ENCODE measurements at regions not wholly inside any gene's neighbourhood (a gene's known extent, or its start where the extent isn't known, plus 50 kb on each side); places are given as distances from the start of the nearest gene placed in this dataset.

DNA sequence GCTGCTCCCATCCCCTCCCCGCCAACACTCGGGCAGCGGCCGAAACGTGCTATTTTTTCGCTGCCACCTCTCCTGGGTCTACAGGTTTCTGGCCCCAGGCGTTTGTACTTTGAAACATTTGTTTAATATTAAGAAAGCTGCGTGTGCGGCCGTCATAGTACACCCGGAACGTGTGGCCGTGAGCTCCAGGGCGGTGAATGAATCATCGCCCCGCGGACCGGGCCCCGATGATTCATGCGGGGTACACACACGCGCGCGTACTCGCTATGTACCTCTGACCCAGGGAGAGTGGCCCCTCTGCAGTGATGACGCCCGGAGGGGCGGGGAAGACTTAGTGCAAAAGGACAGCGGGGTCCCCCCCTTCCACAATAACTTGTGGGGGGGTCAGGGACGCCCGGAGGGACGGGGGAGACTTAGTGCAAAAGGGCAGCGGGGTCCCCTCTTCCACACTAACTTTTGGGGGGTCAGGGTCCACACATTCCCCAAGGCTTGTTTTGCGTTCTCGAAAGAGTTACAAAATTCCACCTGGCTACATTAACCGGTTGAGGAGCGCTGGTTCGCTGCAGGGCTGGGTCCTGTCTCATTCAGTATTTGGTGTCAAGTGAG, 56.5 kb upstream of the PCGF5 start:
- H3K36me3 ChIP-seq (ENCODE audit: control insufficient read depth in 1 of 2, insufficient read depth in 2 of 2, low read depth in 1 of 2, low read length in 2 of 2) = no peaks in the 10 kb centered on the region
- peak overlapping the region; percentile 31 for H4K8ac ChIP-seq (ENCODE audit: low read length)
- H3K14ac ChIP-seq (ENCODE audit: low read length in 2 of 2) = no peak overlapping the region
- no peak overlapping the region for H2AK5ac ChIP-seq (ENCODE audit: low read length, severe bottlenecking)
- H4K91ac ChIP-seq (ENCODE audit: low read length) = peak overlapping the region; percentile 74
- H3K9ac ChIP-seq (ENCODE audit: low read length) = peak overlapping the region; percentile 95
- H3K4me1 ChIP-seq (ENCODE audit: control insufficient read depth, insufficient read depth, low read depth, low read length) = peaks cover 7% of the 10 kb centered on the region
- peak overlapping the region in 1 of 2 experiments; percentile 72 for H3K23ac ChIP-seq (ENCODE audit: low read length in 2 of 2)
- H2BK15ac ChIP-seq (ENCODE audit: low read depth, poor library complexity, severe bottlenecking) = peak overlapping the region; percentile 44
- H3K27me3 ChIP-seq (ENCODE audit: control insufficient read depth in 1 of 2, insufficient read depth in 1 of 2, low read length in 2 of 2) = no peaks in the 10 kb centered on the region
- H3K27ac ChIP-seq (ENCODE audit: low read length, poor library complexity, severe bottlenecking) = no peak overlapping the region
- peak overlapping the region; percentile 82 to 83 for H3K4me3 ChIP-seq (ENCODE audit: insufficient read depth in 1 of 2, low read depth in 1 of 2, low read length in 2 of 2)
- peak; percentile 92 for DNase-seq
- no peak overlapping the region for H2BK5ac ChIP-seq (ENCODE audit: low read depth, low read length, poor library complexity, severe bottlenecking)
- peak overlapping the region; percentile 98 for H3K4me2 ChIP-seq (ENCODE audit: low read length, poor library complexity, severe bottlenecking)
- peak overlapping the region in 1 of 2 experiments; percentile 84 for H3K4ac ChIP-seq (ENCODE audit: low read depth in 1 of 2, low read length in 2 of 2)
- H2BK120ac ChIP-seq (ENCODE audit: low read depth, low read length) = no peak overlapping the region
- 6% methylated on average over 32 of the region's 38 CpGs for WGBS
- no peaks in the 10 kb centered on the region for H3K9me3 ChIP-seq (ENCODE audit: control insufficient read depth, low read length)
- H2AFZ ChIP-seq (ENCODE audit: low read depth, low read length) = peak overlapping the region; percentile 87
- H3K79me1 ChIP-seq (replicated peaks; ENCODE audit: low read length, poor library complexity, severe bottlenecking) = peaks cover 9% of the 10 kb centered on the region
- peak overlapping the region in 1 of 2 experiments; percentile 56 for H2BK12ac ChIP-seq (ENCODE audit: low read length in 2 of 2)
- H3K18ac ChIP-seq (ENCODE audit: low read depth in 1 of 2, low read length in 2 of 2) = peak overlapping the region; percentile 71 to 84

- Histone ChIP-seq H3K36me3 (ENCODE audit: control insufficient read depth in 1 of 2, insufficient read depth in 2 of 2, low read depth in 1 of 2, low read length in 2 of 2) (no peaks in the 10 kb centered on the region), H3K18ac (ENCODE audit: low read depth in 1 of 2, low read length in 2 of 2) (no peak overlapping the region), H2BK5ac (ENCODE audit: low read depth, low read length, poor library complexity, severe bottlenecking) (no peak overlapping the region)
Observed at GRCh38 chr10:91164520-91165065, 55.9 kb upstream of the PCGF5 start.

DNA sequence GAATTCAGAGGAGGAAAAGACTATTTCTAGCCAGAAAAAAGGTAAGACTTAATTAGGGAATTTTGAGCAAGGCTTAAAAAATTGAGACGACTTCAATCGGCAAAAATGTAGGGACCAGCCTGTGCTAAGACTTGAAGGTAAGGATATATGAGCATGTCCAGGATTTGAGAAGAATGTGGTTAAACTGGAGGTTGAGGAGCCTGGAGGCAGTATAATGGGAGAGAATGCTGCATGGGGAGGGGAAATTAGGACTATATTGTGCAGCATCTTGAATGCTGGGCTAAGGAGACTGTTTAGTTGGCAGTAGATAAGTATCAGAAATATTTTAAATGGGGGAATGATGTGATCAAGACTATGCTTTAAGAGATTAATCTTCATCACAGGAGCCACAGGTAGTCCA, 53.1 kb upstream of the PCGF5 start:
- peaks cover 4% of the 10 kb centered on the region for H3K4me1 ChIP-seq (ENCODE audit: control insufficient read depth, insufficient read depth, low read depth, low read length)
- no peak overlapping the region for H3K4me3 ChIP-seq (ENCODE audit: insufficient read depth in 1 of 2, low read depth in 1 of 2, low read length in 2 of 2)
- H2BK12ac ChIP-seq (ENCODE audit: low read length in 2 of 2) = no peak overlapping the region
- H3K27ac ChIP-seq (ENCODE audit: low read length, poor library complexity, severe bottlenecking) = no peak overlapping the region
- WGBS = 82% methylated on average over 2 of the region's 2 CpGs
- H3K4ac ChIP-seq (ENCODE audit: low read depth in 1 of 2, low read length in 2 of 2) = no peak overlapping the region
- H3K27me3 ChIP-seq (ENCODE audit: control insufficient read depth in 1 of 2, insufficient read depth in 1 of 2, low read length in 2 of 2) = no peaks in the 10 kb centered on the region
- DNase-seq = no peak
- H3K18ac ChIP-seq (ENCODE audit: low read depth in 1 of 2, low read length in 2 of 2) = no peak overlapping the region
- H3K79me1 ChIP-seq (replicated peaks; ENCODE audit: low read length, poor library complexity, severe bottlenecking) = peaks cover 8% of the 10 kb centered on the region
- H2AK5ac ChIP-seq (ENCODE audit: low read length, severe bottlenecking) = no peak overlapping the region
- no peak overlapping the region for H3K14ac ChIP-seq (ENCODE audit: low read length in 2 of 2)
- peaks cover 4% of the 10 kb centered on the region for H3K9me3 ChIP-seq (ENCODE audit: control insufficient read depth, low read length)
- H3K23ac ChIP-seq (ENCODE audit: low read length in 2 of 2) = no peak overlapping the region
- H4K8ac ChIP-seq (ENCODE audit: low read length) = no peak overlapping the region
- no peak overlapping the region for H2AFZ ChIP-seq (ENCODE audit: low read depth, low read length)
- H3K36me3 ChIP-seq (ENCODE audit: control insufficient read depth in 1 of 2, insufficient read depth in 2 of 2, low read depth in 1 of 2, low read length in 2 of 2) = no peaks in the 10 kb centered on the region
- no peak overlapping the region for H3K4me2 ChIP-seq (ENCODE audit: low read length, poor library complexity, severe bottlenecking)
- no peak overlapping the region for H4K91ac ChIP-seq (ENCODE audit: low read length)
- H2BK120ac ChIP-seq (ENCODE audit: low read depth, low read length) = no peak overlapping the region
- H2BK15ac ChIP-seq (ENCODE audit: low read depth, poor library complexity, severe bottlenecking) = no peak overlapping the region
- no peak overlapping the region for H2BK5ac ChIP-seq (ENCODE audit: low read depth, low read length, poor library complexity, severe bottlenecking)
- no peak overlapping the region for H3K9ac ChIP-seq (ENCODE audit: low read length)

More at GRCh38 chr10:91164520-91165065, 55.9 kb upstream of the PCGF5 start:
- no peak overlapping the region for H3K23ac ChIP-seq (ENCODE audit: low read length in 2 of 2)
- H2BK120ac ChIP-seq (ENCODE audit: low read depth, low read length) = no peak overlapping the region
- H2AK5ac ChIP-seq (ENCODE audit: low read length, severe bottlenecking) = no peak overlapping the region
- no peak overlapping the region for H3K4ac ChIP-seq (ENCODE audit: low read depth in 1 of 2, low read length in 2 of 2)
- no peak overlapping the region for H3K27ac ChIP-seq (ENCODE audit: low read length, poor library complexity, severe bottlenecking)
- peak; percentile 22 for DNase-seq
- no peak overlapping the region for H3K14ac ChIP-seq (ENCODE audit: low read length in 2 of 2)
- H3K27me3 ChIP-seq (ENCODE audit: control insufficient read depth in 1 of 2, insufficient read depth in 1 of 2, low read length in 2 of 2) = no peaks in the 10 kb centered on the region
- no peak overlapping the region for H2BK12ac ChIP-seq (ENCODE audit: low read length in 2 of 2)
- no peak overlapping the region for H2BK15ac ChIP-seq (ENCODE audit: low read depth, poor library complexity, severe bottlenecking)
- peak overlapping the region; percentile 95 for H3K9ac ChIP-seq (ENCODE audit: low read length)
- H3K4me3 ChIP-seq (ENCODE audit: insufficient read depth in 1 of 2, low read depth in 1 of 2, low read length in 2 of 2) = peak overlapping the region in 1 of 2 experiments; percentile 83
- H3K9me3 ChIP-seq (ENCODE audit: control insufficient read depth, low read length) = no peaks in the 10 kb centered on the region
- H3K79me1 ChIP-seq (replicated peaks; ENCODE audit: low read length, poor library complexity, severe bottlenecking) = peaks cover 9% of the 10 kb centered on the region
- H2AFZ ChIP-seq (ENCODE audit: low read depth, low read length) = no peak overlapping the region
- H3K4me2 ChIP-seq (ENCODE audit: low read length, poor library complexity, severe bottlenecking) = no peak overlapping the region
- H4K91ac ChIP-seq (ENCODE audit: low read length) = no peak overlapping the region
- WGBS = 75% methylated on average over 7 of the region's 7 CpGs
- H4K8ac ChIP-seq (ENCODE audit: low read length) = no peak overlapping the region
- H3K4me1 ChIP-seq (ENCODE audit: control insufficient read depth, insufficient read depth, low read depth, low read length) = peaks cover 7% of the 10 kb centered on the region

- peaks cover 18% of the 10 kb centered on the region for H3K79me1 ChIP-seq (replicated peaks; ENCODE audit: low read length, poor library complexity, severe bottlenecking)
- H2BK120ac ChIP-seq (ENCODE audit: low read depth, low read length) = no peak overlapping the region
- no peak overlapping the region for H2BK12ac ChIP-seq (ENCODE audit: low read length in 2 of 2)
- H3K23ac ChIP-seq (ENCODE audit: low read length in 2 of 2) = no peak overlapping the region
- H3K9me3 ChIP-seq (ENCODE audit: control insufficient read depth, low read length) = peaks cover 4% of the 10 kb centered on the region
- no peak overlapping the region for H3K4ac ChIP-seq (ENCODE audit: low read depth in 1 of 2, low read length in 2 of 2)
- no peak overlapping the region for H2AK5ac ChIP-seq (ENCODE audit: low read length, severe bottlenecking)
- no peak overlapping the region for H3K4me3 ChIP-seq (ENCODE audit: insufficient read depth in 1 of 2, low read depth in 1 of 2, low read length in 2 of 2)
- H3K18ac ChIP-seq (ENCODE audit: low read depth in 1 of 2, low read length in 2 of 2) = no peak overlapping the region
- H3K9ac ChIP-seq (ENCODE audit: low read length) = no peak overlapping the region
- H3K14ac ChIP-seq (ENCODE audit: low read length in 2 of 2) = no peak overlapping the region
- no peak for DNase-seq
- no peak overlapping the region for H4K8ac ChIP-seq (ENCODE audit: low read length)
- no peak overlapping the region for H4K91ac ChIP-seq (ENCODE audit: low read length)
- H3K4me2 ChIP-seq (ENCODE audit: low read length, poor library complexity, severe bottlenecking) = no peak overlapping the region
- no peak overlapping the region for H3K27ac ChIP-seq (ENCODE audit: low read length, poor library complexity, severe bottlenecking)
- no peaks in the 10 kb centered on the region for H3K27me3 ChIP-seq (ENCODE audit: control insufficient read depth in 1 of 2, insufficient read depth in 1 of 2, low read length in 2 of 2)
- no peaks in the 10 kb centered on the region for H3K36me3 ChIP-seq (ENCODE audit: control insufficient read depth in 1 of 2, insufficient read depth in 2 of 2, low read depth in 1 of 2, low read length in 2 of 2)
- no peak overlapping the region for H2BK5ac ChIP-seq (ENCODE audit: low read depth, low read length, poor library complexity, severe bottlenecking)
- H2BK15ac ChIP-seq (ENCODE audit: low read depth, poor library complexity, severe bottlenecking) = no peak overlapping the region
- 100% methylated on average over 1 of the region's 1 CpG for WGBS
- no peaks in the 10 kb centered on the region for H3K4me1 ChIP-seq (ENCODE audit: control insufficient read depth, insufficient read depth, low read depth, low read length)
- H2AFZ ChIP-seq (ENCODE audit: low read depth, low read length) = no peak overlapping the region
Observed at GRCh38 chr10:91170418-91170817, 50.0 kb upstream of the PCGF5 start.
